SU-DHL-6 (cell line): ENCODE measurements at regions not wholly inside any gene's neighbourhood (a gene's known extent, or its start where the extent isn't known, plus 50 kb on each side); places are given as distances from the start of the nearest gene placed in this dataset.

Experiments used
- EZH2phosphoT487 ChIP-seq: fragments of 200-600 bp; sonication (generic), shearing (Covaris generic); conservative IDR thresholded peaks from 2 replicates; pipeline ENCODE4 v1.6.1; 2018; ENCODE audit warnings: mild to moderate bottlenecking, antibody characterized with exemption, low read length, moderate library complexity, mixed read lengths
- TF ChIP-seq, protein P1 (sequence below): fragments of 200-600 bp; sonication (generic); IDR thresholded peaks from one replicate; pipeline ENCODE4 v1.5.1; 2017; ENCODE audit warnings: antibody characterized with exemption, mild to moderate bottlenecking, low read length, moderate library complexity; ENCODE audit not compliant: insufficient read depth, poor library complexity, severe bottlenecking

DNA sequence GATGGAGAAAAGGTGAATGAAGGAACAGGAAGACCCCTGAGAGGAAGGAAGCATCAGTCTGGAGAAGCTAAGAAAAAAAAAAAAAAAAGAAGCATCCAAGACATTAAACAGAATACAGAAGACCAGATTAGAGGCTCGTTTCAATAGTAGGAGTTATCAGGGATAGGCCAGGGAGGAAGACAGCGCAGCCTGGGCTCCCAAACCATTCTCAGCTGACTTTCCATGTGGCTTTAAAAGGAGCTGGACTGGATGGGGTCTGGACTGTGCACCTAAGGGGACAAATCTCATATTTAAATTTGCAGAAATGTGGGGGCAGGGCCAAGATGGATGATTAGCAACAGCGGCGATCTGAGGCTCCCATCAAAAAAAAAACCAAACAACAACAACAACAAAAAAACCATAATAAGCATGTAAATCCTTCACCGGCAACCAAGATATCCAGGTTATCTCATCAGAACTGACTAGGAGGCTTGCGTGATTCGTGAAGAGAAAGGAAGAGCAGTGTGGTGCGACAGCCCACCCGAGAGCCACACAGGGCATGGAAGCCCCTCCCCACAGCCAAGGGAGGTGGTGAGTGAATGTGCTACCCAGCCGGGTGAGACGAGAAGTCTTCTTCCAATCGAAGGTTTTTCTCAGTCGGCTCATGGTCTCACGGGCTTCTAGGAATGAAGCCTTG is 114.9 kb upstream of the ADAMTS16 start:
- TF ChIP-seq, protein P1, sequence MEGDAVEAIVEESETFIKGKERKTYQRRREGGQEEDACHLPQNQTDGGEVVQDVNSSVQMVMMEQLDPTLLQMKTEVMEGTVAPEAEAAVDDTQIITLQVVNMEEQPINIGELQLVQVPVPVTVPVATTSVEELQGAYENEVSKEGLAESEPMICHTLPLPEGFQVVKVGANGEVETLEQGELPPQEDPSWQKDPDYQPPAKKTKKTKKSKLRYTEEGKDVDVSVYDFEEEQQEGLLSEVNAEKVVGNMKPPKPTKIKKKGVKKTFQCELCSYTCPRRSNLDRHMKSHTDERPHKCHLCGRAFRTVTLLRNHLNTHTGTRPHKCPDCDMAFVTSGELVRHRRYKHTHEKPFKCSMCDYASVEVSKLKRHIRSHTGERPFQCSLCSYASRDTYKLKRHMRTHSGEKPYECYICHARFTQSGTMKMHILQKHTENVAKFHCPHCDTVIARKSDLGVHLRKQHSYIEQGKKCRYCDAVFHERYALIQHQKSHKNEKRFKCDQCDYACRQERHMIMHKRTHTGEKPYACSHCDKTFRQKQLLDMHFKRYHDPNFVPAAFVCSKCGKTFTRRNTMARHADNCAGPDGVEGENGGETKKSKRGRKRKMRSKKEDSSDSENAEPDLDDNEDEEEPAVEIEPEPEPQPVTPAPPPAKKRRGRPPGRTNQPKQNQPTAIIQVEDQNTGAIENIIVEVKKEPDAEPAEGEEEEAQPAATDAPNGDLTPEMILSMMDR: no peak
- TF ChIP-seq EZH2phosphoT487: no peak
